GM12874 (cell line): ENCODE measurements at regions not wholly inside any gene's neighbourhood (a gene's known extent, or its start where the extent isn't known, plus 50 kb on each side); places are given as distances from the start of the nearest gene placed in this dataset.

Experiments
- TF ChIP-seq, protein P1 (sequence below): IDR thresholded peaks from 2 replicates; pipeline ENCODE4 v1.5.1; 2011; ENCODE audit warnings: low read depth, mild to moderate bottlenecking, control low read depth, low read length, moderate library complexity; ENCODE audit not compliant: insufficient read depth

DNA sequence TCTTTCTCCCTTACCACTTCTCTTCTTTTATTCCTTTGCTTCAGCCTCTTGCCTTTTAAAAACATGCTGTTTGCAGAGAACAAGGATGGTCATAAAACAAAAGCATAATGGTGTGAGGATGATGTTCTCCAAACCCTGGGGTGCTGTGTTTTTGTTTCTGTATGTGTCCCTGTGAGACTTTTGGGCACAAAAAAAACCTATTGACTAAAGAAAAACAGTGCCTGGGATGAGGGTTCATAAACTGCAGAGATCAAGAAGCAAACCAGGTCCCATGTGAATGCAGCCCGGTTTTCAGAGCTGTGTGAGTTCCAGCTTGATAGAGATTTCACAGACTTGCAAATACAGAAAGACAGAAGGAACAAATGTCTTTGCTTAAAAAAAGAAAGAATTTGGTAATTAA lies 148.6 kb upstream of the CPSF6 start:
- TF ChIP-seq, protein P1, sequence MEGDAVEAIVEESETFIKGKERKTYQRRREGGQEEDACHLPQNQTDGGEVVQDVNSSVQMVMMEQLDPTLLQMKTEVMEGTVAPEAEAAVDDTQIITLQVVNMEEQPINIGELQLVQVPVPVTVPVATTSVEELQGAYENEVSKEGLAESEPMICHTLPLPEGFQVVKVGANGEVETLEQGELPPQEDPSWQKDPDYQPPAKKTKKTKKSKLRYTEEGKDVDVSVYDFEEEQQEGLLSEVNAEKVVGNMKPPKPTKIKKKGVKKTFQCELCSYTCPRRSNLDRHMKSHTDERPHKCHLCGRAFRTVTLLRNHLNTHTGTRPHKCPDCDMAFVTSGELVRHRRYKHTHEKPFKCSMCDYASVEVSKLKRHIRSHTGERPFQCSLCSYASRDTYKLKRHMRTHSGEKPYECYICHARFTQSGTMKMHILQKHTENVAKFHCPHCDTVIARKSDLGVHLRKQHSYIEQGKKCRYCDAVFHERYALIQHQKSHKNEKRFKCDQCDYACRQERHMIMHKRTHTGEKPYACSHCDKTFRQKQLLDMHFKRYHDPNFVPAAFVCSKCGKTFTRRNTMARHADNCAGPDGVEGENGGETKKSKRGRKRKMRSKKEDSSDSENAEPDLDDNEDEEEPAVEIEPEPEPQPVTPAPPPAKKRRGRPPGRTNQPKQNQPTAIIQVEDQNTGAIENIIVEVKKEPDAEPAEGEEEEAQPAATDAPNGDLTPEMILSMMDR, result no peak

DNA sequence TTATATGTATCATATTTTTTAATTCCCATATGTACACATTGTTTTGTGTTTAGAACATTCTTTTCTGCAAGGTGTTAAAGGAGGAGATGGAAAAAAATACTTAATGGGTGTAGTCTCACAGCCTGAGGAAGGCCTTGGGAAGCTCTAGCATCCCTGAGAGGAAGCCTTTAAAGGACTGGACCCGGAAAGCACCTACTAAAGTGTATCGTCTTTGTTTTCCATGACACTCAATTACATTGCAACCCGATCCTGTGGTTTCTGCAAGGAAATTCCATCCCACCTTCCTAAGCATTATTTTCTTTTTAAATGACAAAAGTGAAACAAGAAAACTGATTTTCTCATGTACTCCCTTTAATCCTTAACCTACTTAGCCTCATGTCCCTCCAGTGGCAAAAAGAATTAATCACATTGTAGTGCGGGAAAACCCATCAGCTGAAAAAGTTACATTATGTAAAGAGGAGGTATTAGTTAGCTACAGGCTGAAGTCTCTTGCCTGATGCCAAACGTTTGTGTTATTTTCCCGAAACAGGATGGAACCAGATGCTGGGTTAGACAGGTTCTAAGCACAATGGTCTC lies 147.8 kb upstream of the CPSF6 start:
- TF ChIP-seq, protein P1, result no peak

DNA sequence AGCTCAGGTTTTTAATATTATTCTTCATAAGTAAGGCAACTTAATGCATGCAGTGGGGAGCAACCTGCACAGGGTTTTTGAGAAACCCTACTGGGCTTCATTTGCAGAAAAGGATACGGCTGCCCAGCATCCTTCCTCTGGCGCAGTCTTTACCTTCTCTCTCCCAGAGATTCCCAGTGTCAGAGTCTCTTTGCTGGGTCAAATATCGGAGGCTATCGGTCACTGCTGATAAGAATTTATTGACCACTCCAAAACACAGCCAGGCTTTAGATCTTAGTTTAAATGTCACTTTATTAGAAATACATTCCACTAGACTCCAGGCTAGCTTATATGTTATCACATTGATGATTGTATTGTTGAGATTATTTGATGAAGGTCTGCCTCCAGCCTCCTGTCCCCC lies 147.2 kb upstream of the CPSF6 start:
- TF ChIP-seq, protein P1, result no peak

DNA sequence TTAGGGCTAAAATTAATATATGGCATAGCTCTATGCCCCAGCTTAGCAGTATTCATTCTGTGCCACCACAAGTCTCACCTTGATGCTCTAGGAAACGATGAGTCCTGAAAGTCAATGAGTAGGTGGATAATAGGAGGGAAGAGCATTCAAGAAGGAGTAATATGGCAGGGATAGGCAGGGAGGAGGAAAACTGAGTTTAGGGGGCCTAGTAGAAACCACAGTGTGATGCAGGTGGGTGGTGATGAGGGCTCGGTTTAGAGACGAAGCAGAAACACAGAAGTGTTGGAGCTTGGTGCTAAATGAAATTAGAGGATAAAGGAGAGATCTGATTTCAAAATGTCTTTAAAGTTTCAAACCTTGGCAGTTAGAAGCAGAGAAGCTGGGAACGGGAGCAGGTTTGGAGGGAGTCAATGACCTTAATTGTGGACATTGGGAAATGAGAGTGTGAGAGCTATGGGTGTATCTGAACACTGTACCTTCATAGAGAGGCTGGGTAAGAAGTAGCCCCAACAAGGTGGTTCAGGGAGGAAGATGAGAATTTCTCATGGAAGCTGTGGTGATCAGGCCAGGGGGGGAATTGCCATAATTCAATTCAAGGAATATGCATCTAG lies 144.7 kb upstream of the CPSF6 start:
- TF ChIP-seq, protein P1, result no peak

DNA sequence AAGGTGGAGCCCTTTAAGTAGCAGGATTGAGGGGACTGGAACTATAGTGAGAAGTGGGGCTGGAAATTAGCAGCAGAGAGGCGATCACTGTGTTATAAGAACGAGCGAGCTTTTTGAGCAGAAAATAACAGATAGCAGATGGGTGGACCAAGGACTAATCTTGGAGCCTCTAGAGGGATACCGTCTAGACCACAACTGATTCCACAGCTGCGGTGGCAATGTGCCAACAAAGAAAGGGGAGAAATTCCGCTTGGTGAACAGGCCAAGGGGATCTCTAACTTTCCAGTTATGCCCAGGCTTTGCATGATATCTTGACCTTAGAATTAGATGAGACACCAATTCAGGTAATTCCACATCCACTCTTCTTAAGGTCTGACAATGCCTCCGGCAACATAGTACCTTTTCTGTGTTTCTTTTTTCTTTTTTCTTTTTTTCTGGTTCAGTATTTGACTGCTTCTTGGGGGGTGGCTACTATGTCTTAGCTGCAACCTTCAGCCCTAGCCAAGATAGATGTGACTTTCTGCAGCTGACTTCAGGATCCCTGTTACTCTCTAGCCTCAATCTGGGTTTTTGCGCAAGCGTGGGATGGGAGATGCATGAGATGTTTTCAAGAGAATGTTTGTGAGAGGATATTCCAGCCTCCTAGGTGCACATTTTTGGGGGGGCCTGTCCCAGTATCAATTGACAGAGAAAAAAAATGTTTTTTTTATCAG lies 143.4 kb upstream of the CPSF6 start:
- TF ChIP-seq, protein P1, result no peak

DNA sequence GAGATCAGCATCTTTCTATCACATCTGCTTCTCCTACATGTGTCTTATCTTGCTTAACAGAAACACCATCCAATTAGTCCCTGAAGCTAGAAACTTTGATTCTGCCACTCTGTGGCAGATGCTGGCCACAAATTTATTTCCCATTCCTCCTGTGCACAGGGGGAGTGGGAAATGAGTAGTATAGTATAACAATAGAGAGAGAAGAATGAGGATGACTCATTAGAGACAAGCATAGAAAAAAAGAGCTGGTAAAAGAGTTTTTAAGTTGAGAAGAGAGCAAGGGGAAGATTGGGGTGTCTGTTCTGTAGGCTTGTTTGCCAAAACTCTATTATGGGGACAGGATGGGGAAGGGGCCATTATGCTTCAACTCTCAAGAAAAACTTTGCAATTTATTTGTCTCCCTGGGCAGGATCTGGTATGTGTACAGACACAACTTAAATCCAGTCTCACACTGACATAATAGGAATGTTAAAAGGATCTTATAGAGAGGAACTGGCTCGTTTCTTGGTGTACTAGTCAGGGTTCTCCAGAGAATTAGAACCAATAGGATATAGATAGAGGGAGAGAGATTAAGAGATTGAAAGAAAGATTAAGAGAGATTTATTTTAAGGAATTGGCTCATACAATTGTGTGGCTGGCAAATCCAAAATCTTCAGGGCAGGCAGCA lies 142.6 kb upstream of the CPSF6 start:
- TF ChIP-seq, protein P1, result no peak
